NOMO-1 treated with dmso at 0.1 percent for 144 hours (cell line): ENCODE measurements at regions not wholly inside any gene's neighbourhood (a gene's known extent, or its start where the extent isn't known, plus 50 kb on each side); places are given as distances from the start of the nearest gene placed in this dataset.
"Not testable (repeated sequence)": the region's sequence is repeated elsewhere in the genome, so short reads cannot be mapped to it uniquely, and the experiment has no call there.

Source experiments
- DNase-seq: peaks from one replicate; lab custom pipeline; 2025; ENCODE audit not compliant: unreplicated experiment; lab: John Stamatoyannopoulos, UW

DNA sequence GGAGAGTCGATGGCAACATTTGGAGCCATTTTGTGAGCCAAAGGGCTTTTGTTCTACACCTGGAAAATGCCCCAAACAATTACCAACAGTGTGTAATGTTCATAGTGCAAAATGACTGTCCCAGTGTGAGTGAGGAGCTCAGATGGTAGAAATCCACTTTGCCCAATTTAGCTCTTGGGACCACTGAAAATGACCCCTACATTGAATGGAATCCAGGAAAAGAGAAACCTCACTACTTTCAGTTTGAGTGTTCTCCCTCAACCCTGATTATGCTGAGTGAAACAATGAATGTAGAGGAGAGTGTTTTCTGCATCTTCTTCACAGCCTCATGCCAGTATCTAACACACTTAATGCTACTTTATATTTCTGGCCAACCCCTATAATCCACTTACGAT, 84.9 kb upstream of the NRN1 start:
- DNase-seq = no peak

DNA sequence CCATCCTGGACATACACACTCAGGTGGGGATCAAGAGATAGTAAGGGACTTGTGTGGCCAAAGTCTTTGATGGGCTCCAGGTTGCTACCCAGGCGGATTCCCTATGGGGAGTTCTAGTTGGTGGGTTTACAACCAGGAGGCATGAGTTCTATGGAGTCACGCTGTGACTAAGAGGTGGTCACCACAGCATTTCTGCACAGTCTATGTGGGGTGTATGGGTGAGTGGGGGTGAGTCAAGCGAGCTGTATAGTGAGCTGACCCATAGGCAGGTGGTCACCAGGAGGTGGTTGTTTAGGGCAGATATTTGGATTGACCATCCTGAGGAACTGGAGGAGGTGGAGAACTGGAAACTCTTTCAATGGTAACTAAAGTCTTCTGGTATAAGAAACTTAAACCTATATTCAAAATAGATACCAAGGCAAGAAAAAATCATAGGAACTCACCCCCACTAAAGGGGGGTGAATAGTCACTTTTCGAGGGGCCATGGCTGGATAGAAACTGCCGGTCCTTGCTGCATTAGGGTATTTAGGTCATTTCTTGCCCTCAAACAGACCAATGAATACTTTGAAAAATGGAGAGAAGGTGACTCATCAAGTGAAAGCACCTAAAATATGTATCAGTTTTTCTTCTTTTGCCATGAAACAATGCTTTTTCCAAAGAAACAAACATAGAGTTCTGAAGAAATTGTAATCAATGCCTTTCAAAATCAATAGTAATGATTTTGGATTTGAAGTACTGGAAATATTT, 84.3 kb upstream of the NRN1 start:
- no peak for DNase-seq

DNA sequence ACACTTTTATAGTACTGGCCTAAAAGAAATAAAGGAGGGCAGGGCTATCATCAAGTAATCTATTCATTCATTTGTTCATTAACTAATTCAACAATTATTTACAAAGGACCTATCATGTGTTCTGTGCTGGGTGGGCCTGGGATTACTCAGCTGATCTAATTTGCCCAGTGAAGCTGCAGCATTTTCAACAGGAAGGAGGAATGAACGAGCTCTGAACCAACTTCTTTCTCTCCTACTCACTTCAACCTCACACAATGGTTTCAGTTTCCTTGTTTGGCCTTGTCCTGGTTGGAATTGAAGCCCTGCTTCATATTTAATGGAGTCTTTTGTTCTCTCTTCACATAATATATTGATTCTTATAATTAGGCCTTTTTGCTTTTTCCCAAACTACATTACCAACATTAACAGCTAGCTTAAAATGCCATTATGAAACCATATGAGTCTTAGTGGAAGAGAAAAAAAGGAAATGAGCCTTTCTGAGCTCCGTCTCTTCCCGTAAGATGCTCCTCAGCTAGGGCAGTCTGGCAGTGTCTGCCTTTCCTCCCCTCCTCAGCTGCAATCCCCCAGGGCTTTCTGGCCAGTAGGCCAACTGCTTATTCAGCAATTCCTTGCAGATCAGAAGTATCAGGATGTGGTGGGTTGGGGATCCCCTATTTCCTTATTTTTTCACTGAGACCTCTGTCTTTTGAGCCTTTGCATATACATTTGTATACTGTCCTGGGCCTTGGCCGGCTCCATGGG, 79.4 kb upstream of the NRN1 start:
- DNase-seq = no peak

DNA sequence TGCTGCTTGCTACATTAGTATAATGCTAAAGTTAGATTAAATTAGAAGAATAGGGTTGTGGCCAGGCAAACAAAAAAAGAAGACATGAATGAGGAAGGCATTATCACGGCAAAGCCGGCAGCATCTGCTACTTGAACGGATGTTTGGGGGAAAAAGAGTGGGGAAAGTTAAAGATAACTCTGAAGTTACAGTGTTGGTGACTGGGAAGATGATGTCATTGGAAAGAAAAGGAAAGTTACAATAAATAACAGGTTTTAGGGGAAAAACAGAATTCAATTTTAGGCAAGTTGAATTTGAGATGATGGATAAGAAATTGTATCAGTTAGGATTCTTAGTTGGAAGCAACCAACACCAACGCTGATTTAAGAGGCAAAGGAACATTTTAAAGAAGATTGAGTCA, 74.2 kb upstream of the NRN1 start:
- no peak for DNase-seq

DNA sequence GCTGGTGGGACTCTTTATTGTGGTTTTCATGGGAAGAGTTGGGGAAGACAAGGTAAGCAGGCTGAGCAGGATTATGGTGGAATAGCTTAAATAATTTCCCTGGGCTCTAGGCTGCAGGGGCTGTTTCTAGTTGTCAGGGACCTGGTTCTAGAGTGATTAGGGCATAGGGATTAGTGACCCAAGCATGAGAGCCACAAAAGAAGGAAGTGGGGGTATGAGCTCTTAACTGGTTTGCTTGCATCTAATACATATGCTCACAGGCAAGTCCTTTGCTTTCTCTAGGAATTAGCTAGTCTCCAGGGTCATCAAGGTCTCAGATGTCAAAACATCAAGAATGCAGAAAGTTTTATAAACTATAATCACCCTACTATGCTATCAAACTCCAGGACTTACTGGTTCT, 67.5 kb upstream of the NRN1 start:
- no peak for DNase-seq

DNA sequence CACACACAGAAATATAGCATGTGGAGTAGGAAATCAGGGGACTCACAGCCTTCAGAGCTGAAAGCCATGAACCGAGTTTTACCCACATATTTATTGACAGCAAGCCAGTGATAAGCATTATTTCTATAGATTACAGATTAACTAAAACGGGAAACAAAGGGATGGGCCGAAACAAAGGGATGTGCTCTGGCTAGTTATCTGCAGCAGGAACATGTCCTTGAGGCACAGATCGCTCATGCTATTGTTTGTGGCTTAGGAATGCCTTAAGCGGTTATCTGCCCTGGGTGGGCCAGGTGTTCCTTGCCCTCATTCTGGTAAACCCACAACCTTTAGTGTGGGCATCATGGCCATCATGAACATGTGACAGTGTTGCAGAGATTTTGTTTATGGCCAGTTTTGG, 61.4 kb upstream of the NRN1 start:
- DNase-seq = not testable (repeated sequence)

DNA sequence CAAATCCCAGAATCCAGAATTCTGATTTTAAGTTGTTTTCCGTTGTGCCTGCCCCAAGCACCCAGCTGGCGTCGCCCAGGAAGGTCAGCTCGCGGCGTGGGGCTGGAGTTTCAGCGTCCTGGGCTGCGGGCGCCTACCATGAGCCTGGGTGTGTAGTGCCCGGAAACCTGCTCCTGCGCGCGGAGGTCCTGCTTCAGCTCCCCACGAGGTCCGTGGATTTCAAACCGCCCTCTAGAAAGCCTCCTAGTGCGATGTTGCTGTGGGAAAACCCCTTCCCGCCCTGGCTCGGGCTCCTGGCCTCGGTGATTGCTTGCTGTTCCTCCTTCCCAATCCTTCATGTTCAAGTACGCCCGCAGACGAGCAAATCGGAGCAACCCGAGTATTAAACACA, 51.3 kb upstream of the NRN1 start:
- no peak for DNase-seq

DNA sequence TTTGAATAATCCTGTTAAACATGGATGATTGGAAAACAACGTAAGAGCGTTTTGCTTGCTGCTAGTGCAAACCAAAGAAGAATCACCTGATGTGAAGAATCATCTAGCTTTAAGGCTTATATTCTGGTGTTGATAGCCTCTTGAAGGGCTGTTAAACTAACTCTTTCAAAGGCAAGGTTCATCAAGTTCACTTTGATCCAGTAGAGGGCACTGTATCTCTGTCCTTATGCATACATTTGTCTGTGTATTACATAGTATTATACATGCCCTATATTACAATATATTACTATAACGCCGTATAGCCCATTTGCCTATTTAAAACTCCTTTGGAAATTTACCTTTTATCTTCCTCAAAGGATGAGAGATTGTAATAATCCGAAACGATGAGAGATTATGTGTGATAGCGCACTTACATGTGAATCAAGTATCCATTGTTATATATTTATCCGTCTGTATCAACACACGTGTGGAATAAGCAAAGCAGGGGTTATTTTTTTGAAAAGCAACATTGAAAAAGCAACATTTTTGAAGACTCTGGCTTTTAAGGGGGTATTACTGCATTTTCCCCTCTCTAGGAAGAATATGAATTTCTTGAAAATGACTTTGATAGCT, 50.8 kb upstream of the NRN1 start:
- DNase-seq = peak; percentile 2
